ENCODE measurements at regions not wholly inside any gene's neighbourhood (a gene's known extent, or its start where the extent isn't known, plus 50 kb on each side); places are given as distances from the start of the nearest gene placed in this dataset.

GRCh38 chr4:152165846-152166245 lies 370.0 kb downstream of the FBXW7 start:
- TF ChIP-seq, protein P1, sequence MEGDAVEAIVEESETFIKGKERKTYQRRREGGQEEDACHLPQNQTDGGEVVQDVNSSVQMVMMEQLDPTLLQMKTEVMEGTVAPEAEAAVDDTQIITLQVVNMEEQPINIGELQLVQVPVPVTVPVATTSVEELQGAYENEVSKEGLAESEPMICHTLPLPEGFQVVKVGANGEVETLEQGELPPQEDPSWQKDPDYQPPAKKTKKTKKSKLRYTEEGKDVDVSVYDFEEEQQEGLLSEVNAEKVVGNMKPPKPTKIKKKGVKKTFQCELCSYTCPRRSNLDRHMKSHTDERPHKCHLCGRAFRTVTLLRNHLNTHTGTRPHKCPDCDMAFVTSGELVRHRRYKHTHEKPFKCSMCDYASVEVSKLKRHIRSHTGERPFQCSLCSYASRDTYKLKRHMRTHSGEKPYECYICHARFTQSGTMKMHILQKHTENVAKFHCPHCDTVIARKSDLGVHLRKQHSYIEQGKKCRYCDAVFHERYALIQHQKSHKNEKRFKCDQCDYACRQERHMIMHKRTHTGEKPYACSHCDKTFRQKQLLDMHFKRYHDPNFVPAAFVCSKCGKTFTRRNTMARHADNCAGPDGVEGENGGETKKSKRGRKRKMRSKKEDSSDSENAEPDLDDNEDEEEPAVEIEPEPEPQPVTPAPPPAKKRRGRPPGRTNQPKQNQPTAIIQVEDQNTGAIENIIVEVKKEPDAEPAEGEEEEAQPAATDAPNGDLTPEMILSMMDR (conservative IDR thresholded peaks at IDR 0.05; ENCODE audit: low read length), result no peak
- TF ChIP-seq EZH2phosphoT487 (IDR thresholded peaks at IDR 0.05; ENCODE audit: borderline replicate concordance), result no peak

Measured in Loucy (cell line).